Activated gamma-delta T cell (primary cell): ENCODE measurements at regions not wholly inside any gene's neighbourhood (a gene's known extent, or its start where the extent isn't known, plus 50 kb on each side); places are given as distances from the start of the nearest gene placed in this dataset.
"Not testable (repeated sequence)": the region's sequence is repeated elsewhere in the genome, so short reads cannot be mapped to it uniquely, and the experiment has no call there.

Experiments
- DNase-seq: peaks from one replicate; lab custom pipeline; 2025; lab: John Stamatoyannopoulos, UW

- no peak for DNase-seq
These were observed 104.6 kb downstream of the MED10 start for GRCh38 chr5:6273749-6274148.

GRCh38 chr5:6273090-6273735, 105.1 kb downstream of the MED10 start:
- DNase-seq: no peak

DNA sequence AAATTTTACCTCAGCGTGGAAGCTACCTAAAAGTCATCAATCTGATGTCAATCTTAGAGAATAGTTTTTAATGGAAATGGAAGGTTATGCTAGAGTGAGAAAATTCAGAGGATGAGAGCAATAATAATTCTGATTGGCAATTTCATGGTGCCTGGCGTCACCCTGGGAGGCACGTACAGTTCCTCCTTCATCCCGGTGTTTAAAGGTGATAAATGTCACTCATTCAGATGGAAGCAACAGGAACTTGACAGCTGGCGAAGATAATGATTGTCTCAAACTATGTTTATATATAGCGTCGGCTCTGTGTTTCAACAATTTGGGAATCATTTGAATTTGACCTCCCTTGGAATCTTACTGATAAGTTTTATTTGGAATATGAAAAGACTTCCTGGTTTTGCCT, 108.4 kb downstream of the MED10 start:
- no peak for DNase-seq

DNA sequence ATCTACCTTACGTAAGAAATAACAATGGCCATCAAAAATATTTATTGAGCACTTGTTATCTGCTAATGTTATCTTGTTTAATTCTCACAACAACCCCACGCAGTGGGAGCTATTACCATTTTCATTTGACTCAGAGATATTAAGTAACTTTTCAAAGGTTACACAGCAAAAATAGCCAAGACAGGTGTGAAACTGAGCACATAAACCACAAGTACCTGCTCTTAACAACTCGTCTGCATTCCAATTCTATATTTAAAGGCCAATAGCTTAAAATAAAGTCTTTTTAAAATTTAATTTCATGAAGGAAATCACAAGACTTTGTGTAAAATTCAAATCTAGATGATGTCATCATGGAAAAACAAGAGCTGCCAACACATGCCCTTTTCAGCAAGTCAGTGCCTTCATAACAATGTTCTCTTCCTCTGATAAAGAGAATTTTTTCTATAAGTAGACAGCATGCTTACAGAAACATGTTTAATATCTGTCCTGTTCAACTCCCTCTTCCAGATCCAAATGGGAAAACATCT, 111.6 kb downstream of the MED10 start:
- no peak for DNase-seq

DNA sequence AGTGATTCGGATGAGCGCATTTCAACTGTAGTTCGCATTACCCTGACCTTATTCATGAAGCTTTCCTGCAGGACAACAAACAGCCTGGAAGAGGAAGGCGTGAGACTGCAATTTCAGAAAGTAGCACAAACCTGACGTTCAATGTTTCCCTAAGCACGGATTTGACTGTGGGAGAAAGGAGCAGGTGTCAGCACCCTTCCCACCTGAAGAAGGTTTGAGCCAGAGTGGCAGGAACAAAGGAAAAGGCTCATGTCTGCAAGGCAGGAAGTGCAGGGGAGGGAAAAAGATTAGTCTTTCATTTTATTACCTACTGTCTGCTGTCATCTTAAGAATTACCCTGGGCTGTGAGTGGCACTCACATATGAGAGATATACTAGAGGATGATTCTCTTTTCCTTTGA, 114.0 kb downstream of the MED10 start:
- DNase-seq: no peak

- DNase-seq: no peak
These were observed 115.5 kb downstream of the MED10 start for GRCh38 chr5:6262651-6263363.

- no peak for DNase-seq
These were observed 116.7 kb downstream of the MED10 start for GRCh38 chr5:6261668-6262067.

DNA sequence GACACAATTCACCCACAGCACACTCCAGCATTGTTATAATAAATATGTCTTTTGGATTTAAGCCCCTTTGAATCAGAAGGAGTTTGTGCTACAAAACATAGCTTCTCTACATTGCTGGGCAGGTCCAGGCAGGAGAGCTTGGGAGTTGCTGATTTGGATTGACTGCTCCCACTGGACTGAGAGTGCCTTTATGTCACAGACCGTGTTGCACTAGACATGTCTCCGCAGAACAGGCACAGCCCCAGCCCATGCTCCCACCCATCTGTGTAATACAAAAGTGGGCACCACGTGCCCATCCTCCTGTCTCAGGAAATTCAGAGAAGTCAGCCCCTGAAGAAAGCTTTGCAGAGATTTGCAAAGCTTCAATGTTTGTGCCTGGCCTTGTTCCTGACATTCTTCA, 117.1 kb downstream of the MED10 start:
- DNase-seq: no peak

- no peak for DNase-seq
These were observed 117.5 kb downstream of the MED10 start for GRCh38 chr5:6260846-6261245.

DNA sequence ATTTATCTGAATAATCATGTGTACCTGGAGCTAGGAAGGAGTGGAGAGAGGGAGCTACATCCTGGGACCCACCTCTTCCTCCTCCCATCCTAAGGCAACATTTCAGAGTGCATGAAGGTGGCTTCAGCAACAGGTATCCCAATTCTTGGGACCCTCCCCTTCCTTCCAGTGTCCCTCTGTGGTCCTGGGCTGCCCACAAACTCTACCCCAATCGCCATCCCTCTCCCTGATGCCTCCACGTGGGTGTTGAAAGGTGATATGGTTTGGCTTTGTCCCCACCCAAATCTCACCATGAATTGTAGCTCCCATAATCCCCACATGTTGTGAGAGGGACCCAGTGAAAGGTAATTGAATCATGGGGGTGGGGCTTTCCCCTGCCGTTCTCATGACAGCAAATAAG, 121.4 kb downstream of the MED10 start:
- DNase-seq: no peak

DNA sequence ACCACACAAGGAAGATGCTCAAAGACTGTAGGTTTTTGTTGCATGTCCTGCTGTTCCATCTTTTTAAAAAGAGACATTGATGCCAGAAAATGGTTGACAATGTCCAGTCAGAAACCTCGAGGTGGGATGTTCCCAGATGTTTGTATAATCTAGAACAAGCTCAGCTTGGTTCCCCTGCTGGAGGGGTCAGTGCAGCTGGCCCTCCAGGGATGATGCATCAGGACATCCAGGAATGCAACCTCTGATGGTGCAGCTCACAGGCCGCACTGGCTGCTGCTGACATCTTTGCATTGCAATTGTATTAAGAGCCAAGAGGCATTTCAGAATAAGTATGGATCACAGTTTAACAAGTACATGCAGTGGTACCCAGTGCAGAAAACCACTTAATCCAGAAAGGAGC, 122.4 kb downstream of the MED10 start:
- DNase-seq: no peak

DNA sequence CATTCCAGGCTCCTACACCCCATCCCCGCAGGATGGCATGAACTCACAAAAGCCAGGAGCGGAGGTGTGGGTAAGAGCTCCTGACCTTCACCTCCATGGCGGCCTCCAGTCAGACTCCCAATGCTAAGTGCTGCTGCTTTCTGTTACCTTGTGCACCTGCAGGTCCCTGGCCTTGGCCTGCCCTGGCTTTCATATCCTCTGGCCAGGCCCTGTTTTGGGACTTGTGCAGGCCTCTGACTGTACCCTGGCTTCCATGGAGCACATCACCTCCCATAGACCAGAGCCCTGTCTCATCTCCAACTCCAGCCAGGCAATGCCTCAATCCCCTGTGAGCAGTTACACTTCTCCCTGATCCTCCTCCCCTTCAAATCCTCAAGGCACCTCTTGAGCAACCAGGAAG, 124.5 kb downstream of the MED10 start:
- no peak for DNase-seq

DNA sequence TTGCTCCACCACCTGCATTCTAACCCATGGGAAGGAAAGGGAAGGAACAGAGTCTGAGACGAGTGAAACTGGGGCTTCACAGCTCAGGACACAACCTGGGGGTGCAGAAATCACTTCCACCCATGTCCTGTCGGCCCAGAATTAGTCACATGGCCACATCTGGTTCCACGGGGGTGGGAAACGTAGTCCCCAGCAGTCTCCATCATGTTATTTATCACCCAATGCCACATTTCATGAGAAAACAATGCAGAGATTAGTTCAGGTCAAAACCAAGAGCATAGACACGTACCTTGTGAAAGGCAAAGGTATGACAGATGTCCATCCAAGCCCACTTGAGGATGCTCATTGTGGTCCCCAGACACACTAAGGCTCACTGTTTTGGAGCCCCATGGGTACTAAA, 125.1 kb downstream of the MED10 start:
- DNase-seq: no peak

- DNase-seq: no peak
These were observed 125.8 kb downstream of the MED10 start for GRCh38 chr5:6252581-6252980.

- DNase-seq: no peak
These were observed 126.7 kb downstream of the MED10 start for GRCh38 chr5:6251565-6252102.

DNA sequence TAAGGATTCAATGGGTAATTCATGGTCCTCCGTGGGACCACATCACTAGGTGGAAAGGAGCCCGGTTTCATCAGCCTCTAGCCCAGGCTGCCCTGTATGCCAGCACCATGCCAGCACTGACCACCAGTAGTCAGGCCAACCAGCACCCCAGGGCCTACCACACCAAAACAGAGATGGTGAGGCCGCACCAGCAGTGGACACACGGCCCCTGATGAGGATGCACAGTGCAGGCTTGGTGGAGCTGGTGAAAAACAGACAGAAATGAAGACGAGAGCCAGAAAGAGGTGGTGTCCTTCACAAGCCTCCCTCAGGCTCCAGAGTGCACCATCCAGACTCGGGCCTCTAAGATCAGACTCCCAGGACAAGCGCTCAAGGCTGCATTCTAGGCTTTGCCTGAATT, 128.2 kb downstream of the MED10 start:
- no peak for DNase-seq

DNA sequence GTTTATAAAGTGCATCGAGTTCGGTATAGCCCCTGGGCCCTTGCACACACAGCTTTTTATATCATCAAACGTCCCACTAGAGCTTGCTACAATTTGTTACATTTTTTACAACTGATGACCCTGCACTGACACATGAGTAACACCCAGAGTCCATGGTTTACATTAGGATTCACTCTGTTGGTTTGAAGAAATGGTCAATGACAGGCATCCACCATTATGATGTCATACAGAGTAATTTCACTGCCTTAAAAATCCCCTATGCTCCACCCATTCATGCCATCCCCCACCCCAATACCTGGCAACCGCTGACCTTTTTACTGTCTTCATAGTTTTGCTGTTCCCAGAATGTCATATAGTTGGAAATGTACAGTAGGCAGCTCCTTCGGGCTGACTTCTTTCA, 130.2 kb downstream of the MED10 start:
- DNase-seq: no peak

DNA sequence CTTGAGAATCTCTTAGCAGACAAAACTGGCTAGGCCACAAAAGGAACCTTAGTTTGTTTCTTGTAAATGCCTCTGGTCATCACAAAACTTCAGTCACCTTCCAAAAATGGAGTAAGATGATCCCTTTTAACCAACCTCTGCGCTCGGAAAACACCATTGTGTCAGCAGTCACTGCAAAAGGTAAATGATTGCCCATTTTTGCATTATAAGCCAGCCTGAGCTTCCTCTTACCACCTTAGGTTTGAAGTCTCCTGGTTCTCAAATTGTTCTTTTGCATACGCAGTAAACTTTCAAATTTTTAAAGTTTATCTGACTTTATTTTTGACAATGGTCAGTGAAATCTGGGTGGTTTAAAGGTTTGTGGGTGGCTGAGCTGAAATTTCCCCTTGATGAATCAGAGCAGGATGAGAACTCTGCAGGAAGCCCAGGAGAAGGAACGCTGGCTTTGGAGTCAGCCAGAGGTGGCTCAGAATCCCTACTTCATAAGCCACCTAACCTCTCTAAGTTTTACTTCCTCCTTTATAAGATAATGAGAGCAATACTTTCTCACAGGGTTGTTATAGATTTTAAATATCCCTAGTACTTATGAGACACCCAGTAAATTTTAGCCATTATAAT, 131.4 kb downstream of the MED10 start:
- no peak for DNase-seq

GRCh38 chr5:6244339-6244714, 134.0 kb downstream of the MED10 start:
- DNase-seq: no peak

DNA sequence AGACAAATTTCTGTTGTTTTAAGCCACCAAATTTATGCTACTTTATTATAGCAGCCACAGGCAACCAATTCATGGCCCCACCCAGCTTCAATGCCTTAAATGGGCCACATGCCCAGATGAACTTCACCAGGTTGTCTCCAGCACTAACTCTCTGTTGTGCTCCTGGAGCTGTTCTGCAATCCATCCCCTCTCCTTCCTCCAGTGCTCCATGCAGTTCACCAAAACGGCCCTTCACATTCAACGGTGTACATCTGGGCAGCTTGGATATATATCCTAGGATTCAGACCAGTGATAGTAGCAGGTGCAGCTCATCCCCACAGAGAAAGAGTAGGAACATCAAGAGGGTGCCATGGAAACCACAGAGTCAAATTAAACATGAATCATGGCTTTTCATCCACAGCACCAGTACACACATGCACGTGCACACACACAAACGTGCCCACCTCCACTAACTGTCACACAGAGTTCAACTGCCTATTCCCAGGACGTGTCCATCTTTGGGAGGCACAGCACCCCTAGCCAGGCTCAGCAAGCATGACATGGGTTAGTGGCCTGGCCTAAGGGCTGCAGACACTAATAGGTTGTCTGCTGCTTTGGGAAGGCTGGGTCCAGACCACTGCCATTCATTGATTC, 134.5 kb downstream of the MED10 start:
- no peak for DNase-seq

DNA sequence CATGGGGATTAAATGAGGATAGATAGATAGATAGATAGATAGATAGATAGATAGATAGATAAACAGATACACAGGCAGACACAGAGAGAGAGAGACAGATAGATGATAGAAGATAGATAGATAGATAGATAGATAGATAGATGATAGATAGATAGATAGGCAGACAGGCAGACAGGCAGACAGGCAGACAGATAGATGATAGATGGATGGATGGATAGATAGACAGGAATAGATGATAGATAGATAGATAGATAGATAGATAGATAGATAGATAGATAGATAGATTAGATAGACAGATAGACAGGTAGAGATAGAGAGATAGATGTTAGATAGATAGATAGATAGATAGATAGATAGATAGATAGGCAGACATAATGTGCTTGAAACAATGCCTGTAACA, 137.3 kb downstream of the MED10 start:
- not testable (repeated sequence) for DNase-seq

DNA sequence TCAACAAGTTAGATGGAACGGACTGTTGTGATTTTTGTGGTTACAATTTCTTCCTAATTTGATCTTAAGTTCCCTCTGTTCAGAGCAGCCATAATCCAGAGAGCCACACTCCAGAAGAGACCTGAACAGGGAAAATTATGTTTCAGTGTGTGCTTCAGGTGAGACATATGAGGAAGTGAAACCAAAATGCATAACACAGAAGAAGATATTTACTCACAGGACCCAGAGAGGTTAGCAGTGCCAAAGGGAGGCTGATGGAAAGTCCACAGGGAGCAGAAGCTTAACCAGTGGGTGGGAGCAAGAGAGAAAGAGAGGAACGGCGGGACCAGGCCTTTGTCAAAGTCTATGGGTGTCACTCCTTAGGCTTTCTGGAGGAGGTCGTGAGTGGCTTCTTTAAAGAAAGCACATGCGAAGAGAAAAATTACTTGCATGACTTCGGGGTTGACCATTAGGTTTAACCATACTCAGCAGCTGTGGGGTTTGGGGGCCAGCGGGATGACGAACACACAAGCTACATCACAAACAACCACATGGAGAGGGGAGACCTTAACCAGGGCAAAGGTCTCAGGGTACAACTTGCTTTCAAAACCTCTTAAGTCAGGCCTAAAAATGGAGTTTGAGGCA, 141.4 kb downstream of the MED10 start:
- DNase-seq: no peak
